AG09309 (cell line): ENCODE measurements at regions not wholly inside any gene's neighbourhood (a gene's known extent, or its start where the extent isn't known, plus 50 kb on each side); places are given as distances from the start of the nearest gene placed in this dataset.
"Not testable (repeated sequence)": the region's sequence is repeated elsewhere in the genome, so short reads cannot be mapped to it uniquely, and the experiment has no call there.

Source experiments
- DNase-seq: peaks from one replicate; pipeline ENCODE4 v3.0.0-alpha.2; 2010; ENCODE audit warnings: low read depth
- H3K4me3 ChIP-seq: 2 replicates; pipeline ENCODE4 v1.5.1; 2011; ENCODE audit warnings: mild to moderate bottlenecking, low read depth, low read length, moderate library complexity; ENCODE audit not compliant: control insufficient read depth
- CTCF ChIP-seq: IDR thresholded peaks from 2 replicates; pipeline ENCODE4 v1.5.1; 2011; ENCODE audit warnings: mild to moderate bottlenecking, low read depth, low read length, inconsistent platforms; ENCODE audit not compliant: insufficient read depth, control insufficient read depth; ENCODE audit errors: missing control alignments

GRCh38 chr4:66777097-66777496 lies 768.2 kb downstream of the CENPC start:
- DNase-seq, result no peak
- TF ChIP-seq CTCF, result no peak
- H3K4me3 ChIP-seq, result no peak overlapping the region

GRCh38 chr4:66769441-66769840 lies 775.9 kb downstream of the CENPC start:
- no peak for DNase-seq
- no peak overlapping the region for H3K4me3 ChIP-seq
- no peak for TF ChIP-seq CTCF

- H3K4me3 ChIP-seq, result no peak overlapping the region
- TF ChIP-seq CTCF, result no peak
- DNase-seq, result no peak
Measured at GRCh38 chr4:66767442-66767841, 777.9 kb downstream of the CENPC start.

GRCh38 chr4:66766557-66766956 lies 778.7 kb downstream of the CENPC start:
- DNase-seq, result no peak

GRCh38 chr4:66750273-66750672 lies 795.0 kb downstream of the CENPC start:
- H3K4me3 ChIP-seq, result no peak overlapping the region
- no peak for DNase-seq
- TF ChIP-seq CTCF, result no peak

More at GRCh38 chr4:66766557-66766956, 778.7 kb downstream of the CENPC start:
- no peak overlapping the region for H3K4me3 ChIP-seq
- no peak for TF ChIP-seq CTCF

GRCh38 chr4:66746918-66747317 lies 798.4 kb downstream of the CENPC start:
- not testable (repeated sequence) for DNase-seq, H3K4me3 ChIP-seq

- no peak for TF ChIP-seq CTCF
- no peak for DNase-seq
Measured at GRCh38 chr4:66741081-66741480, 804.2 kb downstream of the CENPC start.

More at GRCh38 chr4:66741081-66741480, 804.2 kb downstream of the CENPC start:
- H3K4me3 ChIP-seq, result no peak overlapping the region
